ENCODE measurements at regions not wholly inside any gene's neighbourhood (a gene's known extent, or its start where the extent isn't known, plus 50 kb on each side); places are given as distances from the start of the nearest gene placed in this dataset.

- intact Hi-C loops (cut with DNase I): no loop called here
- no peak for DNase-seq
Measured at GRCh38 chrX:125765347-125765746, 400.7 kb downstream of the DCAF12L2 start.

- no peak for DNase-seq
- intact Hi-C loops (cut with DNase I): no loop called here
Measured at GRCh38 chrX:125769628-125770027, 396.5 kb downstream of the DCAF12L2 start.

DNA sequence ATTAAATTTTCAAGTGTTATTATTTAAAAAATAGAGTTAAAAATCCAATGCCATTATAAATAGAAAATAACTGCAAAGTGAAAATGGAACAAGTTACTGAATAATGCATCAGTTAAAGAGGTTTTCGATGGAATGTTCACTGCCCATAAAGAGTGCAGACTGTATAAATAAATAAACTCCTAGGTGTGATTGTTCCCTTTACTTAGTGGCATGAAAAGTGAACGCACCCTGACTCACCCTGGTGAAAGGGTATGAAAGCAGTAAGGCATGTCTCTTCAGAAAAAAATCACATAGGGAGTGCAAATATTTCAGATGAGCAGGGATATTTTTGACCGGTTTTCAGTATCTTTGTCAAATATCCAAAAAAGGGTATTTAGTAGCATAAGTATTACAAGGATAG lies 387.8 kb downstream of the DCAF12L2 start:
- no peak for DNase-seq
- intact Hi-C loops (cut with DNase I): no loop called here

GRCh38 chrX:125782184-125782583 lies 383.9 kb downstream of the DCAF12L2 start:
- DNase-seq: no peak
- intact Hi-C loops (cut with DNase I): no loop called here

GRCh38 chrX:125786316-125786715 lies 379.8 kb downstream of the DCAF12L2 start:
- intact Hi-C loops (cut with DNase I): no loop called here

GRCh38 chrX:125791787-125792186 lies 374.3 kb downstream of the DCAF12L2 start:
- no peak for DNase-seq
- intact Hi-C loops (cut with DNase I): no loop called here

More at GRCh38 chrX:125786316-125786715, 379.8 kb downstream of the DCAF12L2 start:
- DNase-seq: no peak

GRCh38 chrX:125810856-125811255 lies 355.2 kb downstream of the DCAF12L2 start:
- no peak for DNase-seq
- intact Hi-C loops (cut with DNase I): no loop called here

- intact Hi-C loops (cut with DNase I): no loop called here
- no peak for DNase-seq
Measured at GRCh38 chrX:125826080-125826479, 340.0 kb downstream of the DCAF12L2 start.

GRCh38 chrX:125826774-125827451 lies 339.2 kb downstream of the DCAF12L2 start:
- intact Hi-C loops (cut with DNase I): no loop called here
- peak in 1 of 10 donors; percentile 69 for DNase-seq

- intact Hi-C loops (cut with DNase I): no loop called here
- DNase-seq: no peak
Measured at GRCh38 chrX:125846271-125846670, 319.8 kb downstream of the DCAF12L2 start.

GRCh38 chrX:125850693-125851092 lies 315.4 kb downstream of the DCAF12L2 start:
- intact Hi-C loops (cut with DNase I): no loop called here
- no peak for DNase-seq

DNA sequence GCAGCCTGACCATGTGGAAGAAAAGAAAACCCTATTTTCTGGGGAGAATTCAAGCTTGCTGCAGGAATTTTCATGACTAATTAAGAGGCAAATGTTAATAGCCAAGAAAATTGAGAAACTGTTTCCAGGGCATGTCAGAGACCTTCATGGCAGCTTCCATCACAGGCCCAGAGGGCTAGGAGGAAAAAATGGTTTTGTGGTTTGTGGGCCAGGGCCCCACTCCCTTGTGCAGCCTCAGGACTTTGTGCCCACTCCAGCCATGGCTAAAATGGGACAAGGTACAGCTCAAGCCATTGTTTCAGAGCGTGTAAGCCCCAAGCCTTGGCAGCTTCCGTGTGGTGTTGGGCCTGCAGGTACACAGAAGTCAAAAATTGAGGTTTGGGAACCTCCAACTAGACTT lies 282.9 kb downstream of the DCAF12L2 start:
- intact Hi-C loops (cut with DNase I): no loop called here
- no peak for DNase-seq

GRCh38 chrX:125894947-125895346 lies 271.1 kb downstream of the DCAF12L2 start:
- no peak for DNase-seq
- intact Hi-C loops (cut with DNase I): no loop called here

DNA sequence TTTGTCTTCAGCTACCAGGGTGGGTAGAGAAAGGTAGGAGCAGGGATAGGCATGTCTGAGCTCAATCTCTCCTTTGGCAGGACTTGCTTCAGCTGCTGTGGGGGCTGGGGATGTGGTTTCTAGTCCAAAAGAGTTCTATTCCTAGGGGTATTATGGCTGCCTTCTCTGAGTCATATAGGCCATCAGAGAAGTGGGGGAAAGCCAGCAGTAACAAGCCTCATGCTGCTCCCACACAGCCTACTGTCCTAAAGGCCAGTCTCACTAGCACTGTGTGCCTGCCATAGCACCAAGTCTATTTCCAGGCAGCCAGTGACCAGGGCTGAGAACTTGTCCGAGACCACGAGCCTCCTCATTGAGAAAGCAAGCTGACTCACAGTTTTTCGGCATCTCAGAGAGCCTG lies 270.6 kb downstream of the DCAF12L2 start:
- intact Hi-C loops (cut with DNase I): no loop called here

DNA sequence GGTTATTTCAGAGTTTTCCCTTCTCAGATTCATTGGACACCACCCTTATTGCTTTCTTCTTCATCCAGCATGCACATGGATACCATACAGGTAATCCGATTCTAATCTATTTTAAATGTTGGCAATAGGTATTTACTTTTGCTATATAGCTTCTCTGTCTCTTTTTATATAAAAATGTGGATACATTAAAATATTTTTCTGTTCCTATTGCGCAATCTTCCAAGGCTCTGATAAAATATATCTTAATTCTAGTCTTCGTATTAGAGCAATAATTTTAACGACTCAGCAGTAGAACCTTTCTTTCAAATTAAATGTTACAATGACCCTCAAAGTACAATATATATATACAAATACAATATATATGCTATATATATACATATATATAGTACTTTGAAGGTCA lies 239.8 kb downstream of the DCAF12L2 start:
- intact Hi-C loops (cut with DNase I): no loop called here
- DNase-seq: no peak

More for the DNA sequence above, 270.6 kb downstream of the DCAF12L2 start:
- no peak for DNase-seq

- peak in 1 of 10 donors; percentile 54 for DNase-seq
Measured at GRCh38 chrX:125940985-125941384, 225.1 kb downstream of the DCAF12L2 start.

GRCh38 chrX:125947501-125947900 lies 218.6 kb downstream of the DCAF12L2 start:
- no peak for DNase-seq
- intact Hi-C loops (cut with DNase I): no loop called here

More at GRCh38 chrX:125940985-125941384, 225.1 kb downstream of the DCAF12L2 start:
- intact Hi-C loops (cut with DNase I): no loop called here

DNA sequence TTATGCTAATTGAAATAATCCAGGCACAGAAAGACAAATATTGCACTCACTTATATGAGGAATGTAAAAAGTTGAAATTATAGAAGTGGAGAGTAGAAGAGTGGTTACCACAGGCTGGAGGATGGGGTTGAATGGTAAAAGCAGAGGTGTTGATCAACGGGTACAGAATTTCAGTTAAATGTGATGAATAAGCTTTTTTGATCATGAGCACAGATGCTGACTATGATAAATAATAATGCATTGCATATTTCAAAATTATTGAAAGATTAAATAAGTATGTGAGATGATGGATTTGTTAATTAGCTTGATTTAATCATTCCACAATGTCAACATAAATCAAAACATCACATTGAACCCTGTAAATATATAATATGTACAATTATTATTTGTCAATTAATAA lies 213.1 kb downstream of the DCAF12L2 start:
- intact Hi-C loops (cut with DNase I): no loop called here
- DNase-seq: no peak

- DNase-seq: no peak
- intact Hi-C loops (cut with DNase I): no loop called here
Measured at GRCh38 chrX:125953814-125954213, 212.3 kb downstream of the DCAF12L2 start.

GRCh38 chrX:125954236-125954635 lies 211.9 kb downstream of the DCAF12L2 start:
- no peak for DNase-seq
- intact Hi-C loops (cut with DNase I): no loop called here

GRCh38 chrX:125977851-125978250 lies 188.2 kb downstream of the DCAF12L2 start:
- intact Hi-C loops (cut with DNase I): no loop called here
- DNase-seq: no peak

DNA sequence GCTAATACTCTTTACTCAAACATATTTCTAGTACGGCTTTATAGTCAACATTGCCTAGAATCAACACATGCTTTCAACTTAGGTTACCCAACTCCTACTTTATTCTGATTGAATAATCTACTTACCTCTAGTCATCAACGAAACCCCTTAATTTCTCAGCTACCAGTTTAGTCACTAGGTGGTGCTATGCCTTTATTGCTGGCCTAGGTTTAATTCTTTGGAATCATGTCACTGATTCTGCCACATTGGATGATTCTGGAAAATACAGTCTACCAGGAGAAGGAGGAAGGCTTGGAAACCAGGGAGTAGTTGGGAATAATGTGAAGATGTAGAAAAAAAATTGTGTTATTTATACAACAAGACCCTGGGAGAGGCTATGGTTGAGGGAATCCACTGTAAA lies 167.7 kb downstream of the DCAF12L2 start:
- no peak for DNase-seq
- intact Hi-C loops (cut with DNase I): no loop called here

DNA sequence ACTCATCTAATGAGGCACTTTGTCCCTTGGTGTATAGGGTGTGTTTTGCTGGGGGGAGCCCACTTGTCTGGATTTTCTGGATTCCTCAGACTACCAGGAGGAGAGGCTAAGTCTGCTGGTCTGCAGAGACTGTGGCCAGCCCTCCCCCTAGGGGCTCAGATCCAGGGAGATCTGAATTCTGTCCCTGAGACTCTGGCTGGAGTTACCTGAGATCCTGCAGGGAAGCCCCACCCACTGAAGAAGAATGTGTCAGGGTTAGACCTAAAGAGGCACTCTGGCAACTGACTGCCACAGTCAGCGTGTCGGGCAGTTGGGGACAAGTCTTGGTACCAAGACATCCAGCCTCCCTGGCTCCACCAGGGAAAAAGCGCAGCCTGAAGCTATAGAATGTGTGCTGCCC lies 138.9 kb downstream of the DCAF12L2 start:
- intact Hi-C loops (cut with DNase I): no loop called here

More for the DNA sequence above, 138.9 kb downstream of the DCAF12L2 start:
- no peak for DNase-seq

Measured in posterior cingulate gyrus (tissue), 11 donors.